Endothelial cell of umbilical vein (primary cell): ENCODE measurements at regions not wholly inside any gene's neighbourhood (a gene's known extent, or its start where the extent isn't known, plus 50 kb on each side); places are given as distances from the start of the nearest gene placed in this dataset.

Source experiments
- BruUV-seq: library from RNA; stranded (reverse); fragments of 400-500 nt; replicated peaks from 2 replicates; lab custom pipeline; 2021; lab: Mats Ljungman, UMichigan
- CTCF ChIA-PET: fragments of 300-600, 350-600 bp; sonication (Branson Sonifier 250); formaldehyde crosslinking; loops from one replicate; lab custom pipeline; 2021; ENCODE audit warnings: antibody characterized with exemption, inconsistent platforms; lab: Charles Lee
- POLR2A ChIA-PET: fragments of 300-600, 350-600 bp; sonication (Branson Sonifier 250); formaldehyde crosslinking; loops from one replicate; lab custom pipeline; 2021; ENCODE audit warnings: antibody characterized with exemption, inconsistent platforms; lab: Charles Lee
- DNase-seq: peaks from one replicate; pipeline ENCODE4 v3.0.0-alpha.2; 2011; ENCODE audit warnings: low read depth, low spot score
- FAIRE-seq: peaks from 2 replicates; lab custom pipeline; 2011; peaks lifted over from hg19 to GRCh38; lab: Jason Lieb, UNC
- H2AFZ ChIP-seq: 2 replicates; pipeline ENCODE4 v1.6.0; 2012; ENCODE audit warnings: low read depth, low read length, control low read depth, inconsistent platforms
- H3K27ac ChIP-seq: 2 replicates; pipeline ENCODE4 v1.5.1; 2011; ENCODE audit warnings: low read depth, mild to moderate bottlenecking, control low read depth, low read length, moderate library complexity; ENCODE audit not compliant: insufficient read depth
- H3K27me3 ChIP-seq, 2 experiments: 2 replicates each; pipeline versions ENCODE4 v1.6.0 to v1.6.1; 2011; ENCODE audit warnings: low read length in 2 of 2, mixed read lengths in 1 of 2; ENCODE audit not compliant: control insufficient read depth in 2 of 2, insufficient read depth in 2 of 2
- H3K36me3 ChIP-seq, 2 experiments: 2 replicates in 1 of 2; 3 replicates in 1 of 2; pipeline ENCODE4 v1.5.1; 2011; ENCODE audit warnings: low read length in 2 of 2, mild to moderate bottlenecking in 1 of 2, moderate library complexity in 1 of 2; ENCODE audit not compliant: control insufficient read depth in 2 of 2, insufficient read depth in 2 of 2; ENCODE audit errors: extremely low read depth in 1 of 2
- H3K4me1 ChIP-seq: 3 replicates; pipeline ENCODE4 v1.5.1; 2011; ENCODE audit warnings: mild to moderate bottlenecking, low read length; ENCODE audit not compliant: control insufficient read depth, insufficient read depth; ENCODE audit errors: extremely low read depth
- H3K4me2 ChIP-seq: 2 replicates; pipeline ENCODE4 v1.6.1; 2011; ENCODE audit warnings: low read length, control low read depth, mixed read lengths; ENCODE audit not compliant: insufficient read depth
- H3K4me3 ChIP-seq, 3 experiments: fragments of 200-600 bp in 1 of 3; sonication (generic), shearing (Covaris generic) in 1 of 3; replicated peaks in 1 of 3; 2 replicates each; pipeline ENCODE4 v1.5.1; 2011 to 2016; ENCODE audit warnings: control low read depth in 3 of 3, low read length in 3 of 3, mild to moderate bottlenecking in 2 of 3, inconsistent platforms in 1 of 3, low read depth in 1 of 3, moderate library complexity in 1 of 3; ENCODE audit not compliant: insufficient read depth in 1 of 3
- H3K79me2 ChIP-seq: 2 replicates; pipeline ENCODE4 v1.6.0; 2012; ENCODE audit warnings: low read length, inconsistent platforms; ENCODE audit not compliant: control insufficient read depth, insufficient read depth
- H3K9ac ChIP-seq: replicated peaks from 2 replicates; pipeline ENCODE3; 2011; ENCODE audit warnings: low read length, control low read depth; ENCODE audit not compliant: insufficient read depth; ENCODE audit errors: extremely low read depth
- H3K9me1 ChIP-seq: replicated peaks from 3 replicates; pipeline ENCODE4 v1.6.0; 2011; ENCODE audit warnings: mild to moderate bottlenecking, low read length; ENCODE audit not compliant: control insufficient read depth, insufficient read depth; ENCODE audit errors: extremely low read depth
- H3K9me3 ChIP-seq: replicated peaks from 2 replicates; pipeline ENCODE4 v1.5.1; 2012; ENCODE audit warnings: low read length, inconsistent platforms; ENCODE audit not compliant: control insufficient read depth, insufficient read depth
- H4K20me1 ChIP-seq: replicated peaks from 2 replicates; pipeline ENCODE3; 2011; ENCODE audit warnings: mild to moderate bottlenecking, low read length; ENCODE audit not compliant: control insufficient read depth, insufficient read depth; ENCODE audit errors: extremely low read depth
- CTCF ChIP-seq, 2 donors: IDR thresholded peaks; 1 replicate in 1 of 2; 2 replicates in 1 of 2; pipeline ENCODE4 v1.5.1; 2011; ENCODE audit warnings: low read length in 2 of 2, mild to moderate bottlenecking in 2 of 2, moderate library complexity in 2 of 2, control low read depth in 1 of 2, inconsistent platforms in 1 of 2, low read depth in 1 of 2; ENCODE audit not compliant: insufficient read depth in 1 of 2; ENCODE audit errors: extremely low read depth in 1 of 2
- EZH2 ChIP-seq: IDR thresholded peaks from 2 replicates; pipeline ENCODE4 v1.6.1; 2012; ENCODE audit warnings: borderline replicate concordance, low read depth, mild to moderate bottlenecking, moderate library complexity, low read length, inconsistent platforms; ENCODE audit not compliant: severe bottlenecking
- FOS ChIP-seq: IDR thresholded peaks from 2 replicates; pipeline ENCODE4 v1.6.1; 2011; ENCODE audit warnings: mild to moderate bottlenecking, low read length, moderate library complexity, borderline replicate concordance; ENCODE audit not compliant: insufficient read depth
- GATA2 ChIP-seq: IDR thresholded peaks from 2 replicates; pipeline ENCODE4 v1.7.0; 2011; ENCODE audit warnings: low read depth, mild to moderate bottlenecking, moderate library complexity, mixed read lengths, low read length; ENCODE audit not compliant: insufficient read length, insufficient read depth
- JUN ChIP-seq: IDR thresholded peaks from 2 replicates; pipeline ENCODE4 v1.6.1; 2011; ENCODE audit warnings: borderline replicate concordance, low read depth; ENCODE audit not compliant: insufficient read length, insufficient read depth
- MAX ChIP-seq: IDR thresholded peaks from 2 replicates; pipeline ENCODE4 v1.6.1; 2011; ENCODE audit not compliant: insufficient read depth, insufficient read length
- MYC ChIP-seq: IDR thresholded peaks from one replicate; pipeline ENCODE4 v1.6.1; 2011; ENCODE audit warnings: mild to moderate bottlenecking, low read depth, low read length
- POLR2A ChIP-seq: IDR thresholded peaks from 2 replicates; pipeline ENCODE4 v1.6.1; 2012; ENCODE audit warnings: low read depth, mild to moderate bottlenecking, control low read depth, low read length
- POLR2AphosphoS5 ChIP-seq: IDR thresholded peaks from 2 replicates; pipeline ENCODE4 v1.6.1; 2012; ENCODE audit warnings: low read depth, mild to moderate bottlenecking, control low read depth, low read length, moderate library complexity; ENCODE audit not compliant: insufficient read depth
- dilution Hi-C: fragments of 300-500 bp; cut with MboI; formaldehyde crosslinking; loops from one replicate; pipeline ENCODE4 v1.15.0; 2019; ENCODE audit warnings: low sequenced_read_pairs; ENCODE audit not compliant: extremely low pct_ligation_motif_present
- intact Hi-C: fragments of 100-400 bp; cut with micrococcal nuclease; formaldehyde crosslinking; loops from one replicate; pipeline ENCODE4 v1.10.0; 2022

- FAIRE-seq, result no peak
- dilution Hi-C loops (no loop called here), intact Hi-C loops (no loop called here)
- Histone ChIP-seq H3K79me2 (no peaks in the 10 kb centered on the region), H3K9me3 (no peaks in the 10 kb centered on the region), H3K4me1 (no peaks in the 10 kb centered on the region), H3K4me3 (no peak overlapping the region), H3K36me3 (no peaks in the 10 kb centered on the region), H2AFZ (no peak overlapping the region), H3K4me2 (no peak overlapping the region), H3K9ac (no peak overlapping the region), H3K27me3 (no peaks in the 10 kb centered on the region), H3K9me1 (no peaks in the 10 kb centered on the region), H4K20me1 (no peaks in the 10 kb centered on the region), H3K27ac (no peak overlapping the region)
- POLR2A ChIA-PET, result no interaction called here
- DNase-seq, result no peak
- TF ChIP-seq GATA2 (no peak), MYC (no peak), FOS (no peak), JUN (no peak), CTCF (IDR thresholded peaks at IDR 0.05; ENCODE audit: extremely low read depth in 1 of 2, insufficient read depth in 1 of 2, low read depth in 1 of 2, low read length in 2 of 2) (no peak), POLR2A (no peak)
- CTCF ChIA-PET, result no interaction called here
- BruUV-seq, result no TSS peak
Observed at GRCh38 chr2:52115750-52116149, 1083.8 kb upstream of the NRXN1 start.

GRCh38 chr2:52113338-52113737, 1081.4 kb upstream of the NRXN1 start:
- Histone ChIP-seq H2AFZ (no peak overlapping the region), H4K20me1 (no peaks in the 10 kb centered on the region), H3K4me3 (no peak overlapping the region), H3K9me1 (no peaks in the 10 kb centered on the region), H3K79me2 (no peaks in the 10 kb centered on the region), H3K9me3 (no peaks in the 10 kb centered on the region), H3K4me2 (no peak overlapping the region), H3K36me3 (no peaks in the 10 kb centered on the region), H3K27me3 (no peaks in the 10 kb centered on the region), H3K27ac (no peak overlapping the region), H3K9ac (no peak overlapping the region), H3K4me1 (no peaks in the 10 kb centered on the region)
- DNase-seq, result no peak
- FAIRE-seq, result no peak
- ChIA-PET POLR2A (no interaction called here), CTCF (no interaction called here)
- TF ChIP-seq GATA2, result no peak
- no peak for TF ChIP-seq CTCF (IDR thresholded peaks at IDR 0.05; ENCODE audit: extremely low read depth in 1 of 2, insufficient read depth in 1 of 2, low read depth in 1 of 2, low read length in 2 of 2)
- no peak for TF ChIP-seq FOS
- TF ChIP-seq JUN, result no peak
- no peak for TF ChIP-seq POLR2A
- no peak for TF ChIP-seq MAX
- TF ChIP-seq EZH2, result no peak
- no peak for TF ChIP-seq POLR2AphosphoS5
- TF ChIP-seq MYC, result no peak
- dilution Hi-C loops, result no loop called here
- BruUV-seq, result no TSS peak
- intact Hi-C loops, result no loop called here
